Neural cell (in vitro differentiated cells): ENCODE measurements at regions not wholly inside any gene's neighbourhood (a gene's known extent, or its start where the extent isn't known, plus 50 kb on each side); places are given as distances from the start of the nearest gene placed in this dataset.

ENCODE experiments used
- H2AFZ ChIP-seq: fragments of 200-600, 300-800 bp; sonication (generic), shearing (Covaris generic); 2 replicates; pipeline ENCODE4 v1.6.0; 2014; ENCODE audit warnings: low read depth, mild to moderate bottlenecking, antibody characterized with exemption, low read length, moderate library complexity
- H3F3A ChIP-seq: fragments of 200-600 bp; shearing (Covaris generic); 2 replicates; pipeline ENCODE4 v1.6.1; 2016; ENCODE audit warnings: mild to moderate bottlenecking, moderate library complexity, mixed read lengths, antibody characterized with exemption, low read length; ENCODE audit not compliant: insufficient read depth, poor library complexity, severe bottlenecking
- H3K27ac ChIP-seq: fragments of 200-600, 300-800 bp; sonication (generic), shearing (Covaris generic); 2 replicates; pipeline ENCODE4 v1.5.1; 2014; ENCODE audit warnings: mild to moderate bottlenecking, low read length, moderate library complexity
- H3K27me3 ChIP-seq: fragments of 300-800, 200-600 bp; sonication (generic), shearing (Covaris generic); 2 replicates; pipeline ENCODE4 v1.6.0; 2014; ENCODE audit warnings: mild to moderate bottlenecking, low read depth, low read length, moderate library complexity; ENCODE audit not compliant: insufficient read depth
- H3K36me3 ChIP-seq: fragments of 300-800, 200-600 bp; sonication (generic), shearing (Covaris generic); 2 replicates; pipeline ENCODE4 v1.5.1; 2014; ENCODE audit warnings: mild to moderate bottlenecking, antibody characterized with exemption, low read length, moderate library complexity; ENCODE audit not compliant: insufficient read depth
- H3K4me2 ChIP-seq: fragments of 300-800, 200-600 bp; sonication (generic), shearing (Covaris generic); 2 replicates; pipeline ENCODE4 v1.6.0; 2014; ENCODE audit warnings: mild to moderate bottlenecking, low read length
- H3K4me3 ChIP-seq: fragments of 300-800, 200-600 bp; sonication (generic), shearing (Covaris generic); 2 replicates; pipeline ENCODE4 v1.5.1; 2014; ENCODE audit warnings: mild to moderate bottlenecking, low read length, moderate library complexity
- H3K79me2 ChIP-seq: fragments of 200-600 bp; shearing (Covaris generic); replicated peaks from 2 replicates; pipeline ENCODE4 v1.6.0; 2014; ENCODE audit warnings: mild to moderate bottlenecking, low read length, moderate library complexity; ENCODE audit not compliant: insufficient read depth
- H3K9ac ChIP-seq: fragments of 300-800, 200-600 bp; sonication (generic), shearing (Covaris generic); 2 replicates; pipeline ENCODE4 v1.6.1; 2016; ENCODE audit warnings: mild to moderate bottlenecking, low read length, mixed read lengths
- H3K9me2 ChIP-seq: fragments of 200-600 bp; shearing (Covaris generic); 2 replicates; pipeline ENCODE4 v1.6.1; 2016; ENCODE audit warnings: mild to moderate bottlenecking, low read length, mixed read lengths; ENCODE audit not compliant: insufficient read depth
- H3K9me3 ChIP-seq: fragments of 200-600, 300-800 bp; sonication (generic), shearing (Covaris generic); 2 replicates; pipeline ENCODE4 v1.6.1; 2016; ENCODE audit warnings: mild to moderate bottlenecking, mixed run types, low read length, moderate library complexity, mixed read lengths
- H4K20me1 ChIP-seq: fragments of 200-600 bp; shearing (Covaris generic); 2 replicates; pipeline ENCODE4 v1.6.1; 2016; ENCODE audit warnings: mild to moderate bottlenecking, mixed run types; ENCODE audit not compliant: insufficient read depth
- EP300 ChIP-seq: fragments of 450-650 bp; conservative IDR thresholded peaks from 2 replicates; pipeline ENCODE4 v1.6.1; 2014; ENCODE audit warnings: antibody characterized with exemption, mild to moderate bottlenecking, moderate library complexity; ENCODE audit not compliant: poor library complexity, severe bottlenecking
- EZH2 ChIP-seq: fragments of 200-600, 300-800 bp; shearing (Covaris generic), sonication (generic); IDR thresholded peaks from 2 replicates; pipeline ENCODE4 v1.6.1; 2014; ENCODE audit warnings: antibody characterized with exemption, low read length, borderline replicate concordance, mild to moderate bottlenecking; ENCODE audit not compliant: insufficient read depth, poor library complexity, severe bottlenecking
- MXI1 ChIP-seq: fragments of 450-650 bp; conservative IDR thresholded peaks from 2 replicates; pipeline ENCODE4 v1.6.1; 2014; ENCODE audit warnings: antibody characterized with exemption, mild to moderate bottlenecking; ENCODE audit not compliant: poor library complexity, severe bottlenecking
- POLR2AphosphoS5 ChIP-seq: IDR thresholded peaks from 2 replicates; pipeline ENCODE4 v1.6.1; 2012
- REST ChIP-seq: IDR thresholded peaks from 2 replicates; pipeline ENCODE4 v1.6.1; 2012; ENCODE audit warnings: borderline replicate concordance
- SMC3 ChIP-seq: fragments of 450-650 bp; conservative IDR thresholded peaks from 2 replicates; pipeline ENCODE4 v1.6.1; 2014; ENCODE audit warnings: antibody characterized with exemption, mild to moderate bottlenecking, moderate library complexity; ENCODE audit not compliant: poor library complexity
- TAF1 ChIP-seq: IDR thresholded peaks from 2 replicates; pipeline ENCODE4 v1.6.1; 2012; ENCODE audit warnings: low read depth
- TF ChIP-seq, protein P1 (sequence below): fragments of 450-650 bp; IDR thresholded peaks from 2 replicates; pipeline ENCODE4 v1.5.1; 2014; ENCODE audit warnings: antibody characterized with exemption, mild to moderate bottlenecking, moderate library complexity; ENCODE audit not compliant: poor library complexity, severe bottlenecking

GRCh38 chr2:122070241-122070731 lies 314.8 kb downstream of the TSN start:
- no peak overlapping the region for H3K27ac ChIP-seq
- H3K4me2 ChIP-seq = no peak overlapping the region
- H2AFZ ChIP-seq = no peak overlapping the region
- no peak overlapping the region for H3K4me3 ChIP-seq
- no peaks in the 10 kb centered on the region for H3K9me3 ChIP-seq
- no peaks in the 10 kb centered on the region for H4K20me1 ChIP-seq
- no peak for TF ChIP-seq TAF1
- H3K79me2 ChIP-seq = no peaks in the 10 kb centered on the region
- H3F3A ChIP-seq = no peaks in the 10 kb centered on the region
- H3K27me3 ChIP-seq = no peaks in the 10 kb centered on the region
- H3K9ac ChIP-seq = no peak overlapping the region
- no peaks in the 10 kb centered on the region for H3K9me2 ChIP-seq
- no peaks in the 10 kb centered on the region for H3K36me3 ChIP-seq

- no peak overlapping the region for H2AFZ ChIP-seq
- H3K79me2 ChIP-seq = no peaks in the 10 kb centered on the region
- H4K20me1 ChIP-seq = no peaks in the 10 kb centered on the region
- no peaks in the 10 kb centered on the region for H3F3A ChIP-seq
- H3K27me3 ChIP-seq = no peaks in the 10 kb centered on the region
- H3K36me3 ChIP-seq = no peaks in the 10 kb centered on the region
- no peaks in the 10 kb centered on the region for H3K9me3 ChIP-seq
- no peak overlapping the region for H3K27ac ChIP-seq
- H3K9ac ChIP-seq = no peak overlapping the region
- H3K4me3 ChIP-seq = no peak overlapping the region
- H3K4me2 ChIP-seq = no peak overlapping the region
- no peaks in the 10 kb centered on the region for H3K9me2 ChIP-seq
- TF ChIP-seq, protein P1, sequence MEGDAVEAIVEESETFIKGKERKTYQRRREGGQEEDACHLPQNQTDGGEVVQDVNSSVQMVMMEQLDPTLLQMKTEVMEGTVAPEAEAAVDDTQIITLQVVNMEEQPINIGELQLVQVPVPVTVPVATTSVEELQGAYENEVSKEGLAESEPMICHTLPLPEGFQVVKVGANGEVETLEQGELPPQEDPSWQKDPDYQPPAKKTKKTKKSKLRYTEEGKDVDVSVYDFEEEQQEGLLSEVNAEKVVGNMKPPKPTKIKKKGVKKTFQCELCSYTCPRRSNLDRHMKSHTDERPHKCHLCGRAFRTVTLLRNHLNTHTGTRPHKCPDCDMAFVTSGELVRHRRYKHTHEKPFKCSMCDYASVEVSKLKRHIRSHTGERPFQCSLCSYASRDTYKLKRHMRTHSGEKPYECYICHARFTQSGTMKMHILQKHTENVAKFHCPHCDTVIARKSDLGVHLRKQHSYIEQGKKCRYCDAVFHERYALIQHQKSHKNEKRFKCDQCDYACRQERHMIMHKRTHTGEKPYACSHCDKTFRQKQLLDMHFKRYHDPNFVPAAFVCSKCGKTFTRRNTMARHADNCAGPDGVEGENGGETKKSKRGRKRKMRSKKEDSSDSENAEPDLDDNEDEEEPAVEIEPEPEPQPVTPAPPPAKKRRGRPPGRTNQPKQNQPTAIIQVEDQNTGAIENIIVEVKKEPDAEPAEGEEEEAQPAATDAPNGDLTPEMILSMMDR = no peak
- no peak for TF ChIP-seq MXI1
Observed at GRCh38 chr2:122072666-122073065, 317.2 kb downstream of the TSN start.

GRCh38 chr2:122074201-122074600 lies 318.8 kb downstream of the TSN start:
- Histone ChIP-seq H4K20me1 (no peaks in the 10 kb centered on the region), H3K9me3 (no peaks in the 10 kb centered on the region), H3K27ac (no peak overlapping the region), H3K4me2 (no peak overlapping the region), H3F3A (no peaks in the 10 kb centered on the region), H3K9ac (no peak overlapping the region), H3K79me2 (no peaks in the 10 kb centered on the region), H3K4me3 (no peak overlapping the region), H3K27me3 (no peaks in the 10 kb centered on the region), H3K9me2 (no peaks in the 10 kb centered on the region), H2AFZ (no peak overlapping the region), H3K36me3 (no peaks in the 10 kb centered on the region)
- TF ChIP-seq TAF1 (no peak), POLR2AphosphoS5 (no peak), EP300 (no peak), MXI1 (no peak), REST (no peak), EZH2 (no peak), SMC3 (no peak)
